ENCODE measurements at regions not wholly inside any gene's neighbourhood (a gene's known extent, or its start where the extent isn't known, plus 50 kb on each side); places are given as distances from the start of the nearest gene placed in this dataset.

GRCh38 chr13:87107651-87108050 lies 563.5 kb upstream of the SLITRK5 start:
- BruUV-seq (replicated peaks) = no TSS peak
- H2AFZ ChIP-seq (ENCODE audit: low read depth, low read length) = no peak overlapping the region
- no peaks in the 10 kb centered on the region for H3K9me1 ChIP-seq (replicated peaks; ENCODE audit: control insufficient read depth, extremely low read depth, insufficient read depth, low read length)
- no peaks in the 10 kb centered on the region for H4K20me1 ChIP-seq (replicated peaks; ENCODE audit: control insufficient read depth, extremely low read depth, insufficient read depth, low read length)
- H3K4me3 ChIP-seq (replicated peaks in 1 of 3; ENCODE audit: insufficient read depth in 1 of 3, low read depth in 1 of 3, low read length in 3 of 3) = no peak overlapping the region
- POLR2A ChIA-PET = no interaction called here
- no peak overlapping the region for H3K9ac ChIP-seq (replicated peaks; ENCODE audit: extremely low read depth, insufficient read depth, low read length)
- TF ChIP-seq CTCF (IDR thresholded peaks at IDR 0.05; ENCODE audit: extremely low read depth in 1 of 2, insufficient read depth in 1 of 2, low read depth in 1 of 2, low read length in 2 of 2) (no peak), POLR2AphosphoS5 (IDR thresholded peaks at IDR 0.05; ENCODE audit: insufficient read depth, low read depth, low read length) (no peak), FOS (IDR thresholded peaks at IDR 0.05; ENCODE audit: borderline replicate concordance, insufficient read depth, low read length) (no peak), GATA2 (IDR thresholded peaks at IDR 0.05; ENCODE audit: insufficient read depth, insufficient read length, low read depth, low read length) (no peak), EZH2 (IDR thresholded peaks at IDR 0.05; ENCODE audit: borderline replicate concordance, low read depth, low read length, severe bottlenecking) (no peak), JUN (IDR thresholded peaks at IDR 0.05; ENCODE audit: borderline replicate concordance, insufficient read depth, insufficient read length, low read depth) (no peak), MYC (IDR thresholded peaks at IDR 0.05; ENCODE audit: low read depth, low read length) (no peak), MAX (IDR thresholded peaks at IDR 0.05; ENCODE audit: insufficient read depth, insufficient read length) (no peak)
- H3K27ac ChIP-seq (ENCODE audit: insufficient read depth, low read depth, low read length) = no peak overlapping the region
- H3K9me3 ChIP-seq (replicated peaks; ENCODE audit: control insufficient read depth, insufficient read depth, low read length) = peaks cover 8% of the 10 kb centered on the region
- H3K4me2 ChIP-seq (ENCODE audit: insufficient read depth, low read length) = no peak overlapping the region
- H3K4me1 ChIP-seq (ENCODE audit: control insufficient read depth, extremely low read depth, insufficient read depth, low read length) = no peaks in the 10 kb centered on the region
- DNase-seq (ENCODE audit: low read depth, low spot score) (no peak), FAIRE-seq (no peak)
- dilution Hi-C loops (cut with MboI; ENCODE audit: extremely low pct_ligation_motif_present, low sequenced_read_pairs) = no loop called here
- H3K36me3 ChIP-seq (ENCODE audit: control insufficient read depth in 2 of 2, extremely low read depth in 1 of 2, insufficient read depth in 2 of 2, low read length in 2 of 2) = no peaks in the 10 kb centered on the region
- no peaks in the 10 kb centered on the region for H3K79me2 ChIP-seq (ENCODE audit: control insufficient read depth, insufficient read depth, low read length)
- intact Hi-C loops (cut with micrococcal nuclease) = no loop called here
- CTCF ChIA-PET = no interaction called here
- H3K27me3 ChIP-seq (ENCODE audit: control insufficient read depth in 2 of 2, insufficient read depth in 2 of 2, low read length in 2 of 2) = no peaks in the 10 kb centered on the region
